ENCODE measurements at regions not wholly inside any gene's neighbourhood (a gene's known extent, or its start where the extent isn't known, plus 50 kb on each side); places are given as distances from the start of the nearest gene placed in this dataset.

- H3K4me3 ChIP-seq (ENCODE audit: low read depth, low read length): no peak overlapping the region
- DNase-seq (ENCODE audit: low read depth): no peak
- TF ChIP-seq, protein P1, sequence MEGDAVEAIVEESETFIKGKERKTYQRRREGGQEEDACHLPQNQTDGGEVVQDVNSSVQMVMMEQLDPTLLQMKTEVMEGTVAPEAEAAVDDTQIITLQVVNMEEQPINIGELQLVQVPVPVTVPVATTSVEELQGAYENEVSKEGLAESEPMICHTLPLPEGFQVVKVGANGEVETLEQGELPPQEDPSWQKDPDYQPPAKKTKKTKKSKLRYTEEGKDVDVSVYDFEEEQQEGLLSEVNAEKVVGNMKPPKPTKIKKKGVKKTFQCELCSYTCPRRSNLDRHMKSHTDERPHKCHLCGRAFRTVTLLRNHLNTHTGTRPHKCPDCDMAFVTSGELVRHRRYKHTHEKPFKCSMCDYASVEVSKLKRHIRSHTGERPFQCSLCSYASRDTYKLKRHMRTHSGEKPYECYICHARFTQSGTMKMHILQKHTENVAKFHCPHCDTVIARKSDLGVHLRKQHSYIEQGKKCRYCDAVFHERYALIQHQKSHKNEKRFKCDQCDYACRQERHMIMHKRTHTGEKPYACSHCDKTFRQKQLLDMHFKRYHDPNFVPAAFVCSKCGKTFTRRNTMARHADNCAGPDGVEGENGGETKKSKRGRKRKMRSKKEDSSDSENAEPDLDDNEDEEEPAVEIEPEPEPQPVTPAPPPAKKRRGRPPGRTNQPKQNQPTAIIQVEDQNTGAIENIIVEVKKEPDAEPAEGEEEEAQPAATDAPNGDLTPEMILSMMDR (IDR thresholded peaks at IDR 0.05; ENCODE audit: insufficient read depth, low read length, poor library complexity, severe bottlenecking): no peak
- H3K36me3 ChIP-seq (ENCODE audit: control insufficient read depth, insufficient read depth, low read length): no peaks in the 10 kb centered on the region
- H3K27me3 ChIP-seq (ENCODE audit: control insufficient read depth, insufficient read depth, low read length): no peaks in the 10 kb centered on the region
Measured at GRCh38 chr12:41970744-41971143, 173.9 kb downstream of the GXYLT1 start.

- no peak for DNase-seq (ENCODE audit: low read depth)
- TF ChIP-seq, protein P1 (IDR thresholded peaks at IDR 0.05; ENCODE audit: insufficient read depth, low read length, poor library complexity, severe bottlenecking): no peak
- no peak overlapping the region for H3K4me3 ChIP-seq (ENCODE audit: low read depth, low read length)
- H3K36me3 ChIP-seq (ENCODE audit: control insufficient read depth, insufficient read depth, low read length): no peaks in the 10 kb centered on the region
- no peaks in the 10 kb centered on the region for H3K27me3 ChIP-seq (ENCODE audit: control insufficient read depth, insufficient read depth, low read length)
Measured at GRCh38 chr12:41968599-41968998, 176.1 kb downstream of the GXYLT1 start.

DNA sequence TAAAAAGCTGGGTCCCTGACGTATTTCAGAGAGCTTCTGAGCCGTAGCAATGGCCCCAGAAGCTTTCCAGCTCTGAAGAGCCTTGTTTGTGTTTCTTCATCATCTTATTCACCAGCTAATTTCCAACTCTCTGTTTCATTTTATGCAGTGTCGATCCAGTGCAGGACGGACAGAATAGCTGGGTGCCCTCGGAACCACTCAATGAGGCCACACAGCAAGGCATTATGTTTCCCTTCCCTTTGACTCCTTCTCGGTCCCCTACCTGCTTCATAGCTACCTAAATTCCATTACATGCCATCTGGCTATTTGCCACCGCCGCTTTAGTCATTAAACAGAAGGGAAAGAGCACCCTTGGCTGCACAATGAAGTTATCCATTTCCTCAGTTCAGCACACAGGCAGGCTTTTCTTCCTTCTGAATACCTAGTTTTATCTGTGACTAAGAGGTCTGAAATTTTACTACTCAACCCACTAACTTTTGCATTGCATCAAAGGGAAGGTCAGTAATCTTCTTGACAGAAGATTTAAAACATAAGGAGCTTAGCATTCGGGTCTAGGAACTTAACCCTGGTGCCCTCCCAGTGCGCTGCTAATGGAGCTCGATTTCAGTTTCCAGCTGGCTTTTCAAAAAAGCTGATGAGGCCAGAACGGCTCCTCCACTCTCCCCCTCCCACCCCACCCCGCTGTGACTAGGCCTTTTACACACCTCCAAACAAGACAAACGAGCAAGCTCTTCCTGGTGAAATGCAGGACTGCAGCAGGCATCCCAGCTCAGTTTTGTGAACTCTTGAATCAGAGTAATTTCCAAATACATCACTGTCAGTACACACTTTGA is 176.8 kb downstream of the GXYLT1 start:
- TF ChIP-seq, protein P1 (IDR thresholded peaks at IDR 0.05; ENCODE audit: insufficient read depth, low read length, poor library complexity, severe bottlenecking): no peak
- H3K36me3 ChIP-seq (ENCODE audit: control insufficient read depth, insufficient read depth, low read length): no peaks in the 10 kb centered on the region
- DNase-seq (ENCODE audit: low read depth): peak; percentile 85
- no peaks in the 10 kb centered on the region for H3K27me3 ChIP-seq (ENCODE audit: control insufficient read depth, insufficient read depth, low read length)
- no peak overlapping the region for H3K4me3 ChIP-seq (ENCODE audit: low read depth, low read length)

DNA sequence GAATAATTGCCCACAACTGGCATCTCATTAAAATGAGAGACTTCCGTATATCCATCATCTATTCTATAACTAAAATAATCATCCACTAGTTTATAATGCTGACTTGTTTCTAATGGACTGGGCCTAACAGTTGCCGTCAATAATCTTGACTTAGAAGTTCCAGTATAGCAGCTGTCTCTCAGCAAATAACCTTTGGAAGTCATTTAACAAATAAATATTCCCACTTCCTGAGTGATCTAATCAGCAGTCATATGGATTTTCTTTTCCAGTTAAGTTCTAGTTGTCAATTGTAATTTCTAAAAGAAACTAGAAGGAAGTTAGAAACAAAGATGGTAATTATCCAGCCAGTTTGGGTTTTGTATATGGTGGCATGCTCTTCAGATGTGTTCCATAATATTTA is 177.8 kb downstream of the GXYLT1 start:
- Histone ChIP-seq H3K4me3 (ENCODE audit: low read depth, low read length) (no peak overlapping the region), H3K27me3 (ENCODE audit: control insufficient read depth, insufficient read depth, low read length) (no peaks in the 10 kb centered on the region), H3K36me3 (ENCODE audit: control insufficient read depth, insufficient read depth, low read length) (no peaks in the 10 kb centered on the region)
- TF ChIP-seq, protein P1 (IDR thresholded peaks at IDR 0.05; ENCODE audit: insufficient read depth, low read length, poor library complexity, severe bottlenecking): no peak
- DNase-seq (ENCODE audit: low read depth): no peak

- no peaks in the 10 kb centered on the region for H3K27me3 ChIP-seq (ENCODE audit: control insufficient read depth, insufficient read depth, low read length)
- H3K36me3 ChIP-seq (ENCODE audit: control insufficient read depth, insufficient read depth, low read length): no peaks in the 10 kb centered on the region
- no peak for DNase-seq (ENCODE audit: low read depth)
- TF ChIP-seq, protein P1 (IDR thresholded peaks at IDR 0.05; ENCODE audit: insufficient read depth, low read length, poor library complexity, severe bottlenecking): no peak
- H3K4me3 ChIP-seq (ENCODE audit: low read depth, low read length): no peak overlapping the region
Measured at GRCh38 chr12:41966001-41966400, 178.7 kb downstream of the GXYLT1 start.

GRCh38 chr12:41963398-41963797 is 181.3 kb downstream of the GXYLT1 start:
- TF ChIP-seq, protein P1 (IDR thresholded peaks at IDR 0.05; ENCODE audit: insufficient read depth, low read length, poor library complexity, severe bottlenecking): no peak
- H3K4me3 ChIP-seq (ENCODE audit: low read depth, low read length): no peak overlapping the region
- no peaks in the 10 kb centered on the region for H3K36me3 ChIP-seq (ENCODE audit: control insufficient read depth, insufficient read depth, low read length)
- no peak for DNase-seq (ENCODE audit: low read depth)
- H3K27me3 ChIP-seq (ENCODE audit: control insufficient read depth, insufficient read depth, low read length): no peaks in the 10 kb centered on the region
